Thoracic aorta (tissue), 2 donors: ENCODE measurements at regions not wholly inside any gene's neighbourhood (a gene's known extent, or its start where the extent isn't known, plus 50 kb on each side); places are given as distances from the start of the nearest gene placed in this dataset.

ENCODE experiments used
- ATAC-seq: fragments of 150-250 bp; one replicate; pipeline ENCODE4 v1.8.0; 2017; ENCODE audit warnings: low read depth; ENCODE audit not compliant: insufficient number of reproducible peaks, low FRiP score
- DNase-seq: peaks from one replicate; pipeline ENCODE4 v3.0.0-alpha.2; 2020; ENCODE audit warnings: low spot score
- H3K27ac ChIP-seq, 2 donors: fragments of 200-600 bp; sonication (generic); 1 replicate in 1 of 2; 2 replicates in 1 of 2; pipeline ENCODE4 v1.5.1; 2016; ENCODE audit warnings: mild to moderate bottlenecking in 2 of 2, moderate library complexity in 2 of 2
- H3K27me3 ChIP-seq: fragments of 200-600 bp; sonication (generic); replicated peaks from 2 replicates; pipeline ENCODE4 v1.6.0; 2016; ENCODE audit warnings: mild to moderate bottlenecking; ENCODE audit not compliant: insufficient read depth
- H3K36me3 ChIP-seq: fragments of 200-600 bp; sonication (generic); one replicate; pipeline ENCODE4 v1.5.1; 2016
- H3K4me1 ChIP-seq, 2 donors: fragments of 200-600 bp; sonication (generic); 1 replicate in 1 of 2; 2 replicates in 1 of 2; pipeline versions ENCODE4 v1.5.1 to v1.6.0; 2016; ENCODE audit warnings: low read depth in 2 of 2, mild to moderate bottlenecking in 1 of 2; ENCODE audit not compliant: control insufficient read depth in 1 of 2
- H3K4me3 ChIP-seq: fragments of 200-600 bp; sonication (generic); 2 replicates; pipeline ENCODE4 v1.5.1; 2016; ENCODE audit warnings: mild to moderate bottlenecking
- H3K9me3 ChIP-seq: fragments of 200-600 bp; sonication (generic); 2 replicates; pipeline ENCODE4 v1.5.1; 2016
- TF ChIP-seq, protein P1 (sequence below): fragments of 200-600 bp; sonication (generic); IDR thresholded peaks from one replicate; pipeline ENCODE4 v1.5.1; 2019; ENCODE audit warnings: antibody characterized with exemption

DNA sequence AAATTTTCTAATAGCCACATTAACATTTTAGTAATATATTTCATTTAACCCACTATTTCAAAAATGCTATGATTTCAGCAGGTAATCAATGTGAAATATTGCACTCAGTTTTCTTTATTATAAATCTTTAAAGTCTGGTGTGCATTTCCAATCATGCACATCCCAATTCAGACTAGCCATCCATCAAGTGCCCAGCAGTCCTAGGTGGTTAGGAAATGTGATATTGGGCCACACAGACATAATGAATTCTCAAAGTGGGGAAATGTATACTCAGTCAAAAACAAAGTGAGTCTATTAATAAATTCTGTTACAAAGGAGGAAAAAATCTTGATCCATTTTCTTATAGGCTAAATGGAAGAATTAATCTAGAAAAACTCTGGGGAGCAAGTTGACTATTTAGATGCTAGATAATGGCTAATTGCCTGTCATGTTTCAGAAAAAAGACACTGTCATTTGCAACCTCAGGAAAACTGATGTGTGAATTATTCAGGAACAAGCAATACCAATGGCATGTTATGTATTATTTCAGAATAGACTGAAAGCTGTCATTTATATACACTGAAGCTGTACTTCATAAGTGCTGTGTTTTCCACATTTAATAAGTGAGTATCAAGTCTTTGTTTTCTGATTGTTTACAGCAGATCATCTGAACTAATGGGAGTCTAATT, 629.1 kb upstream of the ADARB2 start:
- TF ChIP-seq, protein P1, sequence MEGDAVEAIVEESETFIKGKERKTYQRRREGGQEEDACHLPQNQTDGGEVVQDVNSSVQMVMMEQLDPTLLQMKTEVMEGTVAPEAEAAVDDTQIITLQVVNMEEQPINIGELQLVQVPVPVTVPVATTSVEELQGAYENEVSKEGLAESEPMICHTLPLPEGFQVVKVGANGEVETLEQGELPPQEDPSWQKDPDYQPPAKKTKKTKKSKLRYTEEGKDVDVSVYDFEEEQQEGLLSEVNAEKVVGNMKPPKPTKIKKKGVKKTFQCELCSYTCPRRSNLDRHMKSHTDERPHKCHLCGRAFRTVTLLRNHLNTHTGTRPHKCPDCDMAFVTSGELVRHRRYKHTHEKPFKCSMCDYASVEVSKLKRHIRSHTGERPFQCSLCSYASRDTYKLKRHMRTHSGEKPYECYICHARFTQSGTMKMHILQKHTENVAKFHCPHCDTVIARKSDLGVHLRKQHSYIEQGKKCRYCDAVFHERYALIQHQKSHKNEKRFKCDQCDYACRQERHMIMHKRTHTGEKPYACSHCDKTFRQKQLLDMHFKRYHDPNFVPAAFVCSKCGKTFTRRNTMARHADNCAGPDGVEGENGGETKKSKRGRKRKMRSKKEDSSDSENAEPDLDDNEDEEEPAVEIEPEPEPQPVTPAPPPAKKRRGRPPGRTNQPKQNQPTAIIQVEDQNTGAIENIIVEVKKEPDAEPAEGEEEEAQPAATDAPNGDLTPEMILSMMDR = no peak
- ATAC-seq = no peak
- no peaks in the 10 kb centered on the region for H3K9me3 ChIP-seq

DNA sequence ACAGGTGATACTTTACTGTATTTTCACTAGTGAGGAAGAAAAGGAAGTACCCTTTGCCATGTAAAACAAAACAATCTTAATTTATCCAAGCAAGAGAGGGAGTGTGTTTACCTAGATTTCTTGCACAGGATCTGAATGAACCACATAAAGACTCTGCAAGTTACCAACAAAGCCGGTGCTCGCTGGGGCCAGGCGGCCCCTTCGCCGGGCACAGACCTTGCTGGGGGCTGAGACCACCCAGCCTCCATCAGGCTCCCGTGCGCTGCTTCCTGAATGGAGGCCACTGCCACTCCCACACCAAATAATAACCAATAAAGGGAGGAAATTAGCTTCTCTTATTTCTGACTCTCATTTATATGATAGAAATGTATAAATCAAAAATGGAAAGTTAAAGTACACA, 625.0 kb upstream of the ADARB2 start:
- ATAC-seq = no peak
- no peaks in the 10 kb centered on the region for H3K27me3 ChIP-seq
- H3K9me3 ChIP-seq = no peaks in the 10 kb centered on the region
- TF ChIP-seq, protein P1 = no peak
- H3K27ac ChIP-seq = no peak overlapping the region
- H3K36me3 ChIP-seq = no peaks in the 10 kb centered on the region
- DNase-seq = no peak
- H3K4me1 ChIP-seq = no peaks in the 10 kb centered on the region
- no peak overlapping the region for H3K4me3 ChIP-seq

More for the DNA sequence above, 629.1 kb upstream of the ADARB2 start:
- H3K27ac ChIP-seq = no peak overlapping the region
- no peaks in the 10 kb centered on the region for H3K27me3 ChIP-seq
- H3K4me3 ChIP-seq = no peak overlapping the region
- H3K36me3 ChIP-seq = no peaks in the 10 kb centered on the region
- DNase-seq = no peak
- H3K4me1 ChIP-seq = no peaks in the 10 kb centered on the region

DNA sequence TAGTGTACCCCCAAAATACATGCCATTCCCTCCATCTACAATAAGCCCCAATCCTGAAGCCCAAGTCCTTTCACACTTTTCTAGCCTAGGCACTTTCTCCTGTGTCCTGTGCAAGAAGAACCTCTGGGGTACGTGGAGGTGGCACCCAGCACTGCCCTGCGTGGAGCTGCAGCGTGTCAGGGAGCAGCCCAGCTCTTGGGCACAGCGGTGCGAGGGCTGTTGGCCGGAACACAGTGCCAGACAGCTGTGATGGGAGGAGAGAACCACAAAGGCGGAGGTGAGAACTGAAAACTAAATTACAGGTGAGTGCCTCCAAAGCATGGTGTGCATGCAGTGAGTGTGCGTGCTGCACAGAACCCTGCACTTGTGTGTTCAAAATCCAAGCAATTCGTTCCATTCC, 621.3 kb upstream of the ADARB2 start:
- H3K27ac ChIP-seq = no peak overlapping the region
- no peak overlapping the region for H3K4me3 ChIP-seq
- no peaks in the 10 kb centered on the region for H3K9me3 ChIP-seq
- no peaks in the 10 kb centered on the region for H3K36me3 ChIP-seq
- TF ChIP-seq, protein P1 = no peak
- ATAC-seq (no peak), DNase-seq (no peak)
- H3K4me1 ChIP-seq = no peaks in the 10 kb centered on the region
- H3K27me3 ChIP-seq = no peaks in the 10 kb centered on the region

DNA sequence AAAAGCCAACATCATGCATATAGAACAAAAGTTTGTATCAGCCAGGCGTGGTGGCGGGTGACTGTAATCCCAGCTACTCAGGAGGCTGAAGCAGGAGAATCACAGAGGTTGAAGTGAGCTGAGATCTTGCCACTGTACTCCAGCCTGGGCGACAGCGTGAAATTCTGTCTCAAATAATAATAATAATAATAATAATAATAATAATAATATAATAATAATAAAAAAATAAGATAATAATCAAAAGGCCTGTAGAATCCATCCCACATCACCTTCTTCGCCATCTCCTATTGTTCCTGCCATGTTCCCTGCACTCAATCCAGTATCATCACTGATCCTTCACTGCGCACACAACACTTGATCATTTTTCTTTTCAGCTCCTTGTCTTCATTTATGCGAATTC, 619.3 kb upstream of the ADARB2 start:
- TF ChIP-seq, protein P1 = no peak
- Histone ChIP-seq H3K9me3 (no peaks in the 10 kb centered on the region), H3K27ac (no peak overlapping the region), H3K36me3 (no peaks in the 10 kb centered on the region), H3K4me3 (no peak overlapping the region), H3K4me1 (no peaks in the 10 kb centered on the region), H3K27me3 (no peaks in the 10 kb centered on the region)
- ATAC-seq = no peak
- no peak for DNase-seq

DNA sequence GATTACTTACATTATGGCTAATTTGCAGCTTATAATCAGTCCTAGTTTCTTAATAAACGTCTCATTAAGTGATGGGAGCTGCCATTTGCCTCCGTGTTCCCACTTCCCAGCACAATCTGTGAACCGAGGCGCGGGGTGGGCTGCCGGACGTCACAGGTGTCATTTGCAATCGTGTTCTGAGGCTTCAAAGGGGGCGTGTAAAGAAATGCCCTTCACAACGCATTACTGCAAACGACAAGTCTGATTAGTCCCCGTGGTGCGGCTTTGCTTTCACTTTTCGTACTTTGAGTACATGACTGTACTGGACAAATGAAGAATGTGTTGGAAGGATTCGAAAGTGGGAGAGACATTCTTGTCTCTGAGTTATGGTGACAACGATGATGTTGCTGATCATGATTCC, 614.2 kb upstream of the ADARB2 start:
- Histone ChIP-seq H3K27me3 (no peaks in the 10 kb centered on the region), H3K9me3 (no peaks in the 10 kb centered on the region), H3K36me3 (no peaks in the 10 kb centered on the region), H3K4me3 (no peak overlapping the region), H3K4me1 (no peaks in the 10 kb centered on the region), H3K27ac (no peak overlapping the region)
- TF ChIP-seq, protein P1 = no peak
- DNase-seq (no peak), ATAC-seq (no peak)
